Right lobe of liver (tissue), 4 donors: ENCODE measurements at regions not wholly inside any gene's neighbourhood (a gene's known extent, or its start where the extent isn't known, plus 50 kb on each side); places are given as distances from the start of the nearest gene placed in this dataset.

Experiments
- CTCF ChIP-seq, 4 donors: fragments of 200-600 bp in 3 of 4; fragments of 450-650 bp in 1 of 4; IDR thresholded peaks; one replicate each; pipeline versions ENCODE4 v1.5.1 to v1.8.0; 2016 to 2022; ENCODE audit warnings: antibody characterized with exemption in 4 of 4, mild to moderate bottlenecking in 2 of 4
- POLR2A ChIP-seq: fragments of 450-650 bp; IDR thresholded peaks from one replicate; pipeline ENCODE4 v1.6.1; 2017; ENCODE audit warnings: antibody characterized with exemption, mild to moderate bottlenecking
- donor health status: DM: no; HTN: no; CAD: no.
- donor health status: DM: no; HTN: no; CAD: no.
- donor health status: DM: no; HTN: yes; CAD: no.

GRCh38 chr1:232318143-232318542, 311.8 kb downstream of the SIPA1L2 start:
- TF ChIP-seq CTCF (IDR thresholded peaks at IDR 0.05) (no peak), POLR2A (no peak)
